HEK293 (cell line): ENCODE measurements at regions not wholly inside any gene's neighbourhood (a gene's known extent, or its start where the extent isn't known, plus 50 kb on each side); places are given as distances from the start of the nearest gene placed in this dataset.
A peak's percentile ranks its signal among the peaks of the same experiment; 100 is the strongest.

ENCODE experiments used
- CTCF ChIA-PET: fragments of 350-600 bp; formaldehyde crosslinking; extraction: SDS; loops from one replicate; lab custom pipeline; 2021; ENCODE audit warnings: antibody characterized with exemption; lab: Yijun Ruan, JAX
- POLR2A ChIA-PET: fragments of 300-600 bp; formaldehyde crosslinking; extraction: SDS; loops from one replicate; lab custom pipeline; 2020; ENCODE audit warnings: antibody characterized with exemption, inconsistent platforms; lab: Yijun Ruan, JAX
- H3K27ac ChIP-seq: fragments of 200-500 bp; sonication (Bioruptor generic); 2 replicates; pipeline ENCODE4 v1.5.1; 2014; ENCODE audit warnings: low read depth, low read length, control low read depth, inconsistent platforms; ENCODE audit errors: extremely low read depth
- H3K36me3 ChIP-seq, 2 experiments: fragments of 200-500 bp in 1 of 2; sonication (Bioruptor generic) in 1 of 2; 1 replicate in 1 of 2; 2 replicates in 1 of 2; pipeline ENCODE4 v1.5.1; 2014 to 2017; ENCODE audit warnings: inconsistent platforms in 2 of 2, low read length in 2 of 2; ENCODE audit not compliant: control insufficient read depth in 2 of 2, insufficient read depth in 1 of 2
- H3K4me1 ChIP-seq: fragments of 200-500 bp; sonication (Bioruptor generic); 2 replicates; pipeline ENCODE4 v1.5.1; 2014; ENCODE audit warnings: mild to moderate bottlenecking, low read length, inconsistent platforms; ENCODE audit not compliant: control insufficient read depth, insufficient read depth
- H3K4me3 ChIP-seq: 2 replicates; pipeline ENCODE4 v1.5.1; 2011; ENCODE audit warnings: low read depth, mild to moderate bottlenecking, control low read depth, low read length, moderate library complexity
- H3K9me3 ChIP-seq: fragments of 200-500 bp; sonication (Bioruptor generic); 2 replicates; pipeline ENCODE4 v1.5.1; 2014; ENCODE audit warnings: low read depth, low read length, inconsistent platforms; ENCODE audit not compliant: control insufficient read depth, insufficient read depth
- AEBP2 ChIP-seq: fragments of 450-650 bp; formaldehyde crosslinking; IDR thresholded peaks from 2 replicates; pipeline ENCODE4 v1.5.1; 2016; ENCODE audit warnings: missing biosample characterization, missing genetic modification characterization, borderline replicate concordance
- BCL11B ChIP-seq: fragments of 450-650 bp; formaldehyde crosslinking; IDR thresholded peaks from 2 replicates; pipeline ENCODE4 v1.5.1; 2016; ENCODE audit warnings: low read depth, missing biosample characterization, missing genetic modification characterization
- HOXD13 ChIP-seq: sonication (generic); formaldehyde crosslinking; IDR thresholded peaks from 2 replicates; pipeline ENCODE4 v1.8.0; 2022; ENCODE audit warnings: missing genetic modification reagents, borderline replicate concordance
- KLF1 ChIP-seq: fragments of 450-650 bp; formaldehyde crosslinking; IDR thresholded peaks from 2 replicates; pipeline ENCODE4 v1.5.1; 2016; ENCODE audit warnings: missing biosample characterization, missing genetic modification characterization
- PBX3 ChIP-seq: sonication (generic); formaldehyde crosslinking; IDR thresholded peaks from 2 replicates; pipeline ENCODE4 v1.8.1; 2022; ENCODE audit warnings: mild to moderate bottlenecking, moderate library complexity, missing genetic modification reagents
- PRDM4 ChIP-seq: fragments of 450-650 bp; formaldehyde crosslinking; IDR thresholded peaks from 2 replicates; pipeline ENCODE4 v1.5.1; 2017; ENCODE audit warnings: missing biosample characterization, missing genetic modification characterization
- ZBTB20 ChIP-seq: fragments of 450-650 bp; formaldehyde crosslinking; IDR thresholded peaks from 2 replicates; pipeline ENCODE4 v1.5.1; 2016; ENCODE audit warnings: missing biosample characterization, missing genetic modification characterization
- ZFP3 ChIP-seq: fragments of 450-650 bp; formaldehyde crosslinking; IDR thresholded peaks from 2 replicates; pipeline ENCODE4 v1.5.1; 2016; ENCODE audit warnings: low read depth, missing biosample characterization, missing genetic modification characterization
- ZFP37 ChIP-seq: fragments of 450-650 bp; formaldehyde crosslinking; IDR thresholded peaks from 2 replicates; pipeline ENCODE4 v1.5.1; 2016; ENCODE audit warnings: missing biosample characterization, missing genetic modification characterization
- ZNF214 ChIP-seq: fragments of 450-650 bp; formaldehyde crosslinking; IDR thresholded peaks from 2 replicates; pipeline ENCODE4 v1.5.1; 2017; ENCODE audit warnings: missing biosample characterization, mild to moderate bottlenecking, missing genetic modification characterization, borderline replicate concordance
- ZNF221 ChIP-seq: fragments of 450-650 bp; formaldehyde crosslinking; IDR thresholded peaks from 2 replicates; pipeline ENCODE4 v1.5.1; 2017; ENCODE audit warnings: missing biosample characterization, missing genetic modification characterization, borderline replicate concordance
- ZNF239 ChIP-seq: fragments of 450-650 bp; formaldehyde crosslinking; IDR thresholded peaks from 2 replicates; pipeline ENCODE4 v1.5.1; 2016; ENCODE audit warnings: missing biosample characterization, missing genetic modification characterization
- ZNF24 ChIP-seq: fragments of 450-650 bp; formaldehyde crosslinking; IDR thresholded peaks from 2 replicates; pipeline ENCODE4 v1.5.1; 2016; ENCODE audit warnings: missing biosample characterization, missing genetic modification characterization
- ZNF280D ChIP-seq: fragments of 450-650 bp; formaldehyde crosslinking; IDR thresholded peaks from 2 replicates; pipeline ENCODE4 v1.5.1; 2016; ENCODE audit warnings: missing biosample characterization, missing genetic modification characterization
- ZNF48 ChIP-seq: fragments of 450-650 bp; formaldehyde crosslinking; IDR thresholded peaks from 2 replicates; pipeline ENCODE4 v1.5.1; 2016; ENCODE audit warnings: missing biosample characterization, missing genetic modification characterization
- ZNF501 ChIP-seq: fragments of 450-650 bp; formaldehyde crosslinking; IDR thresholded peaks from 2 replicates; pipeline ENCODE4 v1.5.1; 2016; ENCODE audit warnings: missing biosample characterization, missing genetic modification characterization
- ZNF510 ChIP-seq: fragments of 450-650 bp; formaldehyde crosslinking; IDR thresholded peaks from 2 replicates; pipeline ENCODE4 v1.5.1; 2018; ENCODE audit warnings: mild to moderate bottlenecking, missing genetic modification characterization, missing biosample characterization; ENCODE audit not compliant: insufficient replicate concordance
- ZNF529 ChIP-seq: fragments of 450-650 bp; formaldehyde crosslinking; IDR thresholded peaks from 2 replicates; pipeline ENCODE4 v1.5.1; 2017; ENCODE audit warnings: missing genetic modification characterization, missing biosample characterization; ENCODE audit not compliant: insufficient replicate concordance
- ZNF544 ChIP-seq: fragments of 450-650 bp; formaldehyde crosslinking; IDR thresholded peaks from 2 replicates; pipeline ENCODE4 v1.5.0; 2017; ENCODE audit warnings: missing biosample characterization, missing genetic modification characterization
- ZNF549 ChIP-seq: fragments of 450-650 bp; IDR thresholded peaks from 2 replicates; pipeline ENCODE4 v1.5.1; 2018; ENCODE audit warnings: missing biosample characterization, missing genetic modification characterization, mild to moderate bottlenecking, inconsistent platforms, moderate library complexity
- ZNF555 ChIP-seq: fragments of 450-650 bp; formaldehyde crosslinking; conservative IDR thresholded peaks from 2 replicates; pipeline ENCODE4 v1.5.1; 2017; ENCODE audit warnings: missing biosample characterization, mild to moderate bottlenecking, missing genetic modification characterization, inconsistent platforms
- ZNF621 ChIP-seq: fragments of 450-650 bp; formaldehyde crosslinking; IDR thresholded peaks from 2 replicates; pipeline ENCODE4 v1.5.1; 2017; ENCODE audit warnings: missing biosample characterization, missing genetic modification characterization
- ZNF654 ChIP-seq: fragments of 450-650 bp; formaldehyde crosslinking; IDR thresholded peaks from 2 replicates; pipeline ENCODE4 v1.5.1; 2016; ENCODE audit warnings: low read depth, missing biosample characterization, missing genetic modification characterization
- ZNF658 ChIP-seq: fragments of 450-650 bp; formaldehyde crosslinking; IDR thresholded peaks from 2 replicates; pipeline ENCODE4; 2016; ENCODE audit warnings: missing biosample characterization, missing genetic modification characterization
- ZNF768 ChIP-seq: fragments of 450-650 bp; formaldehyde crosslinking; IDR thresholded peaks from 2 replicates; pipeline ENCODE4 v1.5.1; 2018; ENCODE audit warnings: missing biosample characterization, mild to moderate bottlenecking, missing genetic modification characterization
- ZNF830 ChIP-seq: fragments of 450-650 bp; IDR thresholded peaks from 2 replicates; pipeline ENCODE4 v1.5.0; 2018; ENCODE audit warnings: missing biosample characterization, missing genetic modification characterization, low read depth, mild to moderate bottlenecking, moderate library complexity
- ZSCAN30 ChIP-seq: fragments of 450-650 bp; IDR thresholded peaks from 2 replicates; pipeline ENCODE4 v1.5.1; 2018; ENCODE audit warnings: missing biosample characterization, mild to moderate bottlenecking, missing genetic modification characterization, moderate library complexity

- TF ChIP-seq ZNF529 (tag by site-specific recombination) = no peak
- TF ChIP-seq ZNF214 (tag by site-specific recombination) = no peak
- TF ChIP-seq ZNF549 (tag by site-specific recombination) = no peak
- no peak for TF ChIP-seq HOXD13 (CRISPR knock-in tag)
- TF ChIP-seq PRDM4 = no peak
- no peak for TF ChIP-seq KLF1
- TF ChIP-seq ZNF555 (tag by site-specific recombination) = no peak
- TF ChIP-seq ZNF239 (tag by site-specific recombination) = no peak
- TF ChIP-seq ZNF768 (tag by site-specific recombination) = no peak
- no peak for TF ChIP-seq ZFP37 (tag by site-specific recombination)
- TF ChIP-seq, all 188 proteins: peak for 0
These were observed 147.2 kb downstream of the TMEM38B start (continued) for GRCh38 chr9:105841562-105841961.

- CTCF ChIA-PET = interaction anchor here (0.6 to 6.9 kb wide), 32 partner anchors 8 to 1308 kb away, joined by 3 to 104 read pairs (median 4); no protein-coding TSS in a partner anchor
- Histone ChIP-seq H3K4me3 (no peak overlapping the region), H3K27ac (no peak overlapping the region), H3K36me3 (no peaks in the 10 kb centered on the region), H3K9me3 (no peaks in the 10 kb centered on the region), H3K4me1 (no peaks in the 10 kb centered on the region)
- TF ChIP-seq ZNF654 (tag by site-specific recombination) (peak; percentile 44), ZNF544 (no peak), ZNF48 (no peak), ZNF621 (tag by site-specific recombination) (no peak), ZNF830 (tag by site-specific recombination) (no peak), AEBP2 (no peak)
- POLR2A ChIA-PET = no interaction called here
These were observed 147.8 kb downstream of the TMEM38B start for GRCh38 chr9:105842023-105842644.

- Histone ChIP-seq H3K4me3 (no peak overlapping the region), H3K27ac (no peak overlapping the region), H3K9me3 (no peaks in the 10 kb centered on the region), H3K36me3 (no peaks in the 10 kb centered on the region), H3K4me1 (no peaks in the 10 kb centered on the region)
- ChIA-PET POLR2A (no interaction called here), CTCF (no interaction called here)
- TF ChIP-seq BCL11B (tag by site-specific recombination) (no peak), PBX3 (CRISPR knock-in tag) (no peak), ZSCAN30 (tag by site-specific recombination) (no peak), ZBTB20 (tag by site-specific recombination) (no peak), ZNF280D (tag by site-specific recombination) (no peak), ZNF510 (tag by site-specific recombination) (no peak), ZNF658 (no peak), ZNF221 (tag by site-specific recombination) (no peak), ZNF501 (no peak), ZNF544 (no peak), ZNF24 (tag by site-specific recombination) (no peak), ZFP3 (tag by site-specific recombination) (no peak)
These were observed 152.5 kb downstream of the TMEM38B start for GRCh38 chr9:105846825-105847224.
